ENCODE measurements at regions not wholly inside any gene's neighbourhood (a gene's known extent, or its start where the extent isn't known, plus 50 kb on each side); places are given as distances from the start of the nearest gene placed in this dataset.

- TF ChIP-seq, protein P1, sequence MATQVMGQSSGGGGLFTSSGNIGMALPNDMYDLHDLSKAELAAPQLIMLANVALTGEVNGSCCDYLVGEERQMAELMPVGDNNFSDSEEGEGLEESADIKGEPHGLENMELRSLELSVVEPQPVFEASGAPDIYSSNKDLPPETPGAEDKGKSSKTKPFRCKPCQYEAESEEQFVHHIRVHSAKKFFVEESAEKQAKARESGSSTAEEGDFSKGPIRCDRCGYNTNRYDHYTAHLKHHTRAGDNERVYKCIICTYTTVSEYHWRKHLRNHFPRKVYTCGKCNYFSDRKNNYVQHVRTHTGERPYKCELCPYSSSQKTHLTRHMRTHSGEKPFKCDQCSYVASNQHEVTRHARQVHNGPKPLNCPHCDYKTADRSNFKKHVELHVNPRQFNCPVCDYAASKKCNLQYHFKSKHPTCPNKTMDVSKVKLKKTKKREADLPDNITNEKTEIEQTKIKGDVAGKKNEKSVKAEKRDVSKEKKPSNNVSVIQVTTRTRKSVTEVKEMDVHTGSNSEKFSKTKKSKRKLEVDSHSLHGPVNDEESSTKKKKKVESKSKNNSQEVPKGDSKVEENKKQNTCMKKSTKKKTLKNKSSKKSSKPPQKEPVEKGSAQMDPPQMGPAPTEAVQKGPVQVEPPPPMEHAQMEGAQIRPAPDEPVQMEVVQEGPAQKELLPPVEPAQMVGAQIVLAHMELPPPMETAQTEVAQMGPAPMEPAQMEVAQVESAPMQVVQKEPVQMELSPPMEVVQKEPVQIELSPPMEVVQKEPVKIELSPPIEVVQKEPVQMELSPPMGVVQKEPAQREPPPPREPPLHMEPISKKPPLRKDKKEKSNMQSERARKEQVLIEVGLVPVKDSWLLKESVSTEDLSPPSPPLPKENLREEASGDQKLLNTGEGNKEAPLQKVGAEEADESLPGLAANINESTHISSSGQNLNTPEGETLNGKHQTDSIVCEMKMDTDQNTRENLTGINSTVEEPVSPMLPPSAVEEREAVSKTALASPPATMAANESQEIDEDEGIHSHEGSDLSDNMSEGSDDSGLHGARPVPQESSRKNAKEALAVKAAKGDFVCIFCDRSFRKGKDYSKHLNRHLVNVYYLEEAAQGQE (IDR thresholded peaks at IDR 0.05; ENCODE audit: low read depth, low read length), result no peak
Measured at GRCh38 chr1:234715252-234716014, 105.5 kb upstream of the IRF2BP2 start (continued).

DNA sequence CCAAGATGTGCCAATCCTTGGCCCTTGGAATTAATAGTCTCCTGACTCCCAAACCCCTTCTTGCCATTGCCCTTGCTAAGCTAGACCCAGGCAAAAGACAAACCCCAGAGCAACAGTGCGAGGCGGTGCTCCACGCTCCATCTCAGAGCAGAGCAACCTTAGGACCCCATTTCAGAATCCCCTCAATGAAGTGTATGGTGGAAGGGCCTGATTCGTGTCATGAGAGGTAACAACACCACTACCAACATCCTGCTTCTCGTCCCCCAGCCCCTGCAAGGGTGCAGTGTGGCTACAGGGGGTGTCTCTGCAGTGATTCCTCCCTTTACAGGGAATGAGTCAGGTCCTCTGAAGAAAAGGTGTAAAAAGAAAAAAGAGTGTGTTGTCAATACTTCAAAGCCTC is 103.9 kb upstream of the IRF2BP2 start:
- Histone ChIP-seq H3K4me3 (ENCODE audit: low read depth in 2 of 2, low read length in 1 of 2) (no peak overlapping the region), H3K4me1 (ENCODE audit: control insufficient read depth in 1 of 2, insufficient read depth in 2 of 2, low read depth in 1 of 2, low read length in 1 of 2) (peaks cover 0 to 25% of the 10 kb centered on the region in 2 experiments; a peak in 2 of 4 replicates), H3K27ac (ENCODE audit: low read depth in 2 of 2, low read length in 1 of 2) (no peak overlapping the region), H3F3A (replicated peaks; ENCODE audit: insufficient read depth) (peaks cover 6% of the 10 kb centered on the region), H3K36me3 (replicated peaks in 1 of 2; ENCODE audit: control insufficient read depth in 1 of 2, insufficient read depth in 2 of 2, low read length in 1 of 2) (no peaks in the 10 kb centered on the region), H4K20me1 (ENCODE audit: insufficient read depth) (no peaks in the 10 kb centered on the region), H3K4me2 (no peak overlapping the region), H3K9me2 (no peaks in the 10 kb centered on the region), H2AFZ (ENCODE audit: low read depth) (no peak overlapping the region), H3K9ac (no peak overlapping the region), H3K79me2 (ENCODE audit: insufficient read depth) (no peaks in the 10 kb centered on the region), H3K27me3 (ENCODE audit: insufficient read depth) (no peaks in the 10 kb centered on the region), H3K9me3 (no peaks in the 10 kb centered on the region)
- DNase-seq, result no peak
- ChIA-PET POLR2A (no interaction called here), CTCF (interaction anchor here (0.9 kb wide), 1 partner anchor 227 kb away, joined by 3 read pairs; no protein-coding TSS in a partner anchor)
- no peak for TF ChIP-seq FOXJ3 (CRISPR knock-in tag; IDR thresholded peaks at IDR 0.05)
- TF ChIP-seq TCF12 (IDR thresholded peaks at IDR 0.05), result no peak
- no peak for TF ChIP-seq CHD2 (IDR thresholded peaks at IDR 0.05; ENCODE audit: low read length, partially characterized antibody)
- TF ChIP-seq YY1 (IDR thresholded peaks at IDR 0.05; ENCODE audit: low read depth), result no peak
- WGBS (ENCODE audit: low lambda C conversion rate), result 84% methylated on average over 5 of the region's 5 CpGs

GRCh38 chr1:234713440-234713839 is 103.5 kb upstream of the IRF2BP2 start:
- no peak overlapping the region for H3K4me2 ChIP-seq
- DNase-seq, result no peak
- H3F3A ChIP-seq (replicated peaks; ENCODE audit: insufficient read depth), result peaks cover 6% of the 10 kb centered on the region
- no peaks in the 10 kb centered on the region for H4K20me1 ChIP-seq (ENCODE audit: insufficient read depth)
- WGBS (ENCODE audit: low lambda C conversion rate), result 91% methylated on average over 11 of the region's 11 CpGs
- H3K27ac ChIP-seq (ENCODE audit: low read depth in 2 of 2, low read length in 1 of 2), result no peak overlapping the region
- H3K4me1 ChIP-seq (ENCODE audit: control insufficient read depth in 1 of 2, insufficient read depth in 2 of 2, low read depth in 1 of 2, low read length in 1 of 2), result peaks cover 0 to 25% of the 10 kb centered on the region in 2 experiments; a peak in 2 of 4 replicates
- H3K79me2 ChIP-seq (ENCODE audit: insufficient read depth), result no peaks in the 10 kb centered on the region
- H3K36me3 ChIP-seq (replicated peaks in 1 of 2; ENCODE audit: control insufficient read depth in 1 of 2, insufficient read depth in 2 of 2, low read length in 1 of 2), result no peaks in the 10 kb centered on the region
- H3K9me2 ChIP-seq, result no peaks in the 10 kb centered on the region
- H2AFZ ChIP-seq (ENCODE audit: low read depth), result no peak overlapping the region
- POLR2A ChIA-PET, result no interaction called here
- no peak for TF ChIP-seq MXI1 (IDR thresholded peaks at IDR 0.05; ENCODE audit: low read depth, low read length)
- TF ChIP-seq FOXJ3 (CRISPR knock-in tag; IDR thresholded peaks at IDR 0.05), result no peak
- TF ChIP-seq, protein P2, sequence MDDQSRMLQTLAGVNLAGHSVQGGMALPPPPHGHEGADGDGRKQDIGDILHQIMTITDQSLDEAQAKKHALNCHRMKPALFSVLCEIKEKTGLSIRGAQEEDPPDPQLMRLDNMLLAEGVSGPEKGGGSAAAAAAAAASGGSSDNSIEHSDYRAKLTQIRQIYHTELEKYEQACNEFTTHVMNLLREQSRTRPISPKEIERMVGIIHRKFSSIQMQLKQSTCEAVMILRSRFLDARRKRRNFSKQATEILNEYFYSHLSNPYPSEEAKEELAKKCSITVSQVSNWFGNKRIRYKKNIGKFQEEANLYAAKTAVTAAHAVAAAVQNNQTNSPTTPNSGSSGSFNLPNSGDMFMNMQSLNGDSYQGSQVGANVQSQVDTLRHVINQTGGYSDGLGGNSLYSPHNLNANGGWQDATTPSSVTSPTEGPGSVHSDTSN (IDR thresholded peaks at IDR 0.05), result no peak
- TF ChIP-seq, protein P3, sequence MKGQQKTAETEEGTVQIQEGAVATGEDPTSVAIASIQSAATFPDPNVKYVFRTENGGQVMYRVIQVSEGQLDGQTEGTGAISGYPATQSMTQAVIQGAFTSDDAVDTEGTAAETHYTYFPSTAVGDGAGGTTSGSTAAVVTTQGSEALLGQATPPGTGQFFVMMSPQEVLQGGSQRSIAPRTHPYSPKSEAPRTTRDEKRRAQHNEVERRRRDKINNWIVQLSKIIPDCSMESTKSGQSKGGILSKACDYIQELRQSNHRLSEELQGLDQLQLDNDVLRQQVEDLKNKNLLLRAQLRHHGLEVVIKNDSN (IDR thresholded peaks at IDR 0.05; ENCODE audit: borderline replicate concordance, low read depth), result no peak
- no peak overlapping the region for H3K9ac ChIP-seq
- CTCF ChIA-PET, result interaction anchor here (0.8 to 1.4 kb wide), 3 partner anchors 12 to 226 kb away, joined by 3 to 5 read pairs (median 3); no protein-coding TSS in a partner anchor
- H3K4me3 ChIP-seq (ENCODE audit: low read depth in 2 of 2, low read length in 1 of 2), result no peak overlapping the region
- H3K27me3 ChIP-seq (ENCODE audit: insufficient read depth), result no peaks in the 10 kb centered on the region
- no peaks in the 10 kb centered on the region for H3K9me3 ChIP-seq

All from SK-N-SH (cell line).